HG02885 (cell line): ENCODE measurements at regions not wholly inside any gene's neighbourhood (a gene's known extent, or its start where the extent isn't known, plus 50 kb on each side); places are given as distances from the start of the nearest gene placed in this dataset.

Experiments used
- ATAC-seq: cut with Tn5 transposase; IDR thresholded peaks from one replicate; pipeline ENCODE4 v1.9.1; 2021; ENCODE audit warnings: mild to moderate bottlenecking; ENCODE audit not compliant: unreplicated experiment, poor library complexity

DNA sequence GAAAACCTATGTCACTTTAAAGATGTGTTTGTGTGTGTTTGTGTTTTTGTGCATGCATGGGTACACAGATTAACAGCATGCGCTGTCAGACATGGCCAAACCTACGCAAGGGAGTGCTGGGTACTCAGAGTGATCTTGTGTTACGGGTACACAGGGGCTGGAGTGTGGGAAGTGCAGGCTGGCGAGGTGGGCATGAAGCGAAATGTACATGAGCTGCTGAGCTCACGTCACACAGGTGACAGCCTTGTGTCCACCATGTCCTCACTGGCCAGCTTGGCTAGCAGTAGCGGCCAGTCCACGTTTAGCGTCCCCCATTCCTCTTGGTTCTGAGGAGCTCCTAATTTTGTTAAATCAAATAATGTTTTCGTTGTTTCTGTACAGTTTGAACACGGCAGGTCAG lies 979.7 kb upstream of the TMEM132C start:
- no peak for ATAC-seq

DNA sequence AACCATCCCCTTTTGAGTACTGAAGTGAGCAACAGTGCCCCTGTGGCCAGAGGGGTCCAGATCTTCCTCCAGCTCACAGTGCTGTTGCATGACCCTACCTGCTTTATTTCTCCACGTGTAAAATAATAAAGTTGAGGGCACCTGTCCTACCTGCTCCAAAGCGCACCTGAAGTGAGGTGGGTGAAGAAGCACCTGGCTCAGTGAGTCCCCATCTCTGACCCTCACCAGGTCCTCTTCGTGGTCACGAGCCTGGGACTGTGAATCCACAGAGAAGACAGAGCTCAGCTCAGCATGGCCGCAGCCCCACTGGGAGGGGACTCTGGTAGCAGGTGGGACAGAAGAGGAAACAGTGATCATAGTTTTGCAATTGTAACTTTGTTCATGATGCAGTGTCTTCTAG lies 976.7 kb upstream of the TMEM132C start:
- no peak for ATAC-seq

DNA sequence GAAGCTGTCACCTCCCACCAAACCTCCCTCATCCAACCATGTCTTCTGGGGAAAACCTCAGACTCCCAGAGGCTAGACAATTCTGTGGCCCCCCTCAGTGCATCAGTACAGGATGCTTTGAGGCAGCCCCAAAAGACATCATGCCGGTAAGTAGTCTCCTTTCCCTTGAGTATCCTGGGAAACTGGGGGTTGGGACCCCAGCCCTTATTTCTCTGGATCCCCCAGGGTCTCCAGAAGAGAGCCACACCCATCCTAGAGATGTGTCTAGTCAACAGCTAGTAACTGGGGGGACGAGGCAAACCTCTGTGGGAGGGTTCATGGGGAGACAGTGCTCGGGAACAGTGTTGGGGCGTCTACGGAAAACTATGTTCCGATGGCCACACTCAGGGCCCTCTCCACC lies 974.2 kb upstream of the TMEM132C start:
- no peak for ATAC-seq

DNA sequence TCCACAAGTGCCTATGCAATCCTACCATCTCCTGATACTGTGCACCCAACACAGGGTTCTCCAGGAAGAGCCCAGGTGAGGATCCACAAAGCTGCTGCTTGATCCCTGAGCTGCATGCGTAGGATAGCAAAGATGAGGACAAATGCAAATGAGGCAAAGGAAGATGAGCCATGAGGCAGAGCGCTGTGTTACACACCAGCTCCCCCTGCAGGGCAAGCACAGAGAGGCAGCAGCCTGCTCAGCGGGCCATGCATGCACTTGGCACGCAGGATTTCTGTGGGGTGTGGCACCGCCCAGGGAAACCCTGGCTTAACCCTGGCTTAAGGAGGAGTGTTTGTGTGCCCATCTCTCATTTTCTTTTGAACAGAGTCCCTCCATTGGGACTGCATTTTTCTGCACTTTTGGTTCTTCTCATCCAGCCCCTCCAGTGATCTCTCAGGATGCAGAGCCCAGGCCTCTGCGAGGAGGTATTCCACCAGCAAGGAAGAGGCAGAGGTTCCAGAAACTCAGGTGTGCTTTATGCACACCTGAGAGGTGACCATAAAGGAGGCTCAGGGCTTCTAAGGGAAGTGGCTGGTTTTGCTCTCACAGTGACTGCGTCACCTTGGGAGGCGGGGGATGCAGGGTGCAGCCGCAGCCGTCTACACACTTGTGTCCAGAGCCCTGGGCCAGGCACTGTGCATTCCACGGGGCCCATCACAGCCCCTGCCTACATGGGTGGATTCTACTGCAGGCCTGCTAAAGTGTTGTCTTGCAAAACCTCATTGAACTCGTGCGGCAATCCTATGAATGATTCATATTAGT lies 973.3 kb upstream of the TMEM132C start:
- peak; percentile 42 for ATAC-seq

DNA sequence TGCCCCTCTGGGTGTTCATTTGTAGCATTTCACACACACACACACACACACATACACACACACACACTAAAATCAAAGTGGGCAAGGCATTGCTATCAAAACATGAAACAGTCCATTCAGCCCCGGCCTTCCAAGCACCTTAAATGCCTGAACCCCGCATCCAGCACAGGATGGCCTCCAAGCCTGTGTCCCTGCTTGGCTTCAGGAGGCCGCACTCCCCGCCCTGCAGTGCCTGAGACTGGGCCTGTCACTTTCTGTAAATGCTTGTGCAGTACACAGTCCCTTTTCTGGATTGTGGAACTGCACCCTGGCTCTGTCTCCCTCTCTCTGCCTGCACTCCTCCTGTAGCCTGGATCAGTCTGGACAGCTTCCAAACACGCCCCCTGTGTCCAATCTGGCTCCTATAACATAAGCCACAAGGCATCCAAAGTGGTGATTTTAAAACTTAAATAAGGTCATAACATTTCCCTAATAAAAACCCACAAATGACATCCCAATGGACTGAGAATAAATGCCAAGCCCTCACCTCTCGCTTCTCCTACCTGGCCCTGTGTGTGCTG lies 972.2 kb upstream of the TMEM132C start:
- no peak for ATAC-seq

DNA sequence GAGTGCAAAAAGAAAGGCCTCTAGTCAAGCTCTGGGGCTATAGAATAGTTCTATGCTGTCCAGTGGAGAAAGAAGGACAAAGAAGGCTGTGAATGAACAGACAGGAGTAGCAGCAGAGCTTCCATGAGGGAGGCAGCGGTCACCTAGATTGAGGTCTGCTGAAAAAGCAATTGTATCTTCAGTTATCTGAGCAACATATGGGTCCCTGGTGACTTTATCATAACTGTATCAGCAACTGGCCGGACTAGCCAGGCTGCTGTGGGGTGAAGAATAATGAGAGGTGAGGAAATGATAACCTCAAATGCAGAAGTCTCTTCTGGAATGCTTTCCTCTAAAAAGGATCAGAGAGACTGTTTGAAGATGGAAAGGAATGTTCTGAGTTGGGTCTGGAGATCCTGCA lies 971.3 kb upstream of the TMEM132C start:
- no peak for ATAC-seq

DNA sequence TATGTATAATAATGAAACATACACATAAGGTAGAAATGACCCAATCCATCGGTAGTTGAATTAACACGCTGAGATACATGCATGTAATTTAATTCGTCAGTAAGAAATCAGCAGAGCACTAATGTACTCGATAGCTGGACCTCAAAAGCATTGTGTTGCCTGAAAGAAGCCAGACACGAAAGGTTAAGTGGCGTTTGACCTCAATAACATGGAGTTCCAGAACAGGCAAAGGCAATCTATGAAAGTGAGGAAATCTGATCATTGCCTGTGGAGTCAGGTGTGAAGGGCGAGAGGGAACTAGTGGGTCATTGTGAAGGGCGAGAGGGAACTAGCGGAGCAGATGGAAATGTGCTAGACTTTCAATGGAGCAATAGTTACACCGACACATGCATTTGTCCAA lies 970.4 kb upstream of the TMEM132C start:
- no peak for ATAC-seq

DNA sequence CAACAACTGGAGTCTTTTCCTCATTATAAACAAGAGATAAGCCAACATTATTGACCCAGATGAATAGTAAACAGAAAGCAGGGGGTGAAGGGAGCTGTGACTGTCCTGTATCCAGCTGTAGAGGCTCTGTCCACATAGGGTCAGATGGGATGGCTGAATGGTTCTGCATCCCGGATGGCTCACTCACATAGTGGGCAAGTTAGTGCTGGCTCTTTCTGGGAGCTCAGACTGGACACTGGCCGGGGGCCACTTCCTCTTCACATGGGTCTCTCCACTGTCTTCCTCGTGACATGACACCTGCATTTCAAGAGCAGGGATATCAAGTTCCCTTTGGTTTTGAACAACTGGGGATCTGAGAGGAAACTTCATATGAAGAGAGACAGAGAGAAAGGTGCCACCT lies 969.6 kb upstream of the TMEM132C start:
- no peak for ATAC-seq

DNA sequence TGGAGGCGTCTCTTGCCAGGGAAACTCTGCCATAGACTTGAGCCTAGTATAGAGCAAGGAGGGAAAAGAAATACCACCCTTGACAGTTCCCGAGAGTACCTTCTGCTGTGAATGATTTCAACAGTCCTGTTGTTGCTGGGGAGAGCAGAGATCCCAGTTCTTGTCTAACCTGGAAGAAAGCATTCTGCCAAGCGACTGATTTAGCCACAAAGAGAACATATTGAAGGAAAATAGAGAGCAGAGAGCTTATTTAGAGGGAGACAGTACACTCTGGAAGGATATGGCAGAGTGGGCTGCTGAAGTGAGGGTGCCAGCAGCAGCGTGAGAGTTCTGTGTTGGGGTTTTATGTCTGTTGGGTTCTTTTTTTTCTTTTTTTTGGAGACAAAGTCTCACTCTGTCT lies 966.9 kb upstream of the TMEM132C start:
- ATAC-seq: no peak

DNA sequence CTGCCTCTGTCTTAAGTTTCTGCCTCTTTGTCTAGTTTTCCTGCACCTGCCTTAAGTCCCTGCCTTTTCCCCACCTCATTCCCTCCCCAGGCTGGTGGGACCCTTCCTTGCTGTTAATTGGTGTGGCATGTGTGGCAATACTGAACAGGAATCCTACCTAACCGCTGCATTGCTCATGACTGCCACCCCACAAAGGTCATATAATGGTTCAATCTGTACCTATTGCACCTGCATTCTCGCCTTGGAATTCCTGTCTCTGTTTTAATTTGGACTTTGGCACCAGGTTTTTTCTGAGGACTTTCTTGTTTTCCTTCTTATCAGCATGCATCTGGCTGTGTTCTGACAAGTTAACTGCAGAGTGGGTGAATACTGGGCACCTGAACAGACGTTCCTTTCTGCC lies 966.2 kb upstream of the TMEM132C start:
- ATAC-seq: no peak

DNA sequence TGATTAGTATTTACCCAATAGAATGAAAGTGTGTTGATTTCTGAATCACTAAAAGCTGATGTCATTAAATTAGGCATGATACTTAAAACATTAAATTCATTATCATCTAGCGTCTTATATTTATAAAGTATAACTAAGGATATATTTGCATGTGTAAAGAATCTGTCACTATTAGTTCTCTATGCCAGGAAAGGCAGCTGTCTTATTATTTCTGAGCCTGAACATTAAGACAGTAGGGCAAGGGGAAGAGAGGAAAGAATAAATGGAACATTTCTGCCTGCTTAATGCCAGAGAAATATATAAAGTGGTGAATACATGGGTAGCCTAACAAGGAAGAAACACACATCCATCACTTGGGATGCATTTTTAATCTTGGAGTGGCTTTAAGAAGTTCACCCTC lies 965.1 kb upstream of the TMEM132C start:
- no peak for ATAC-seq

DNA sequence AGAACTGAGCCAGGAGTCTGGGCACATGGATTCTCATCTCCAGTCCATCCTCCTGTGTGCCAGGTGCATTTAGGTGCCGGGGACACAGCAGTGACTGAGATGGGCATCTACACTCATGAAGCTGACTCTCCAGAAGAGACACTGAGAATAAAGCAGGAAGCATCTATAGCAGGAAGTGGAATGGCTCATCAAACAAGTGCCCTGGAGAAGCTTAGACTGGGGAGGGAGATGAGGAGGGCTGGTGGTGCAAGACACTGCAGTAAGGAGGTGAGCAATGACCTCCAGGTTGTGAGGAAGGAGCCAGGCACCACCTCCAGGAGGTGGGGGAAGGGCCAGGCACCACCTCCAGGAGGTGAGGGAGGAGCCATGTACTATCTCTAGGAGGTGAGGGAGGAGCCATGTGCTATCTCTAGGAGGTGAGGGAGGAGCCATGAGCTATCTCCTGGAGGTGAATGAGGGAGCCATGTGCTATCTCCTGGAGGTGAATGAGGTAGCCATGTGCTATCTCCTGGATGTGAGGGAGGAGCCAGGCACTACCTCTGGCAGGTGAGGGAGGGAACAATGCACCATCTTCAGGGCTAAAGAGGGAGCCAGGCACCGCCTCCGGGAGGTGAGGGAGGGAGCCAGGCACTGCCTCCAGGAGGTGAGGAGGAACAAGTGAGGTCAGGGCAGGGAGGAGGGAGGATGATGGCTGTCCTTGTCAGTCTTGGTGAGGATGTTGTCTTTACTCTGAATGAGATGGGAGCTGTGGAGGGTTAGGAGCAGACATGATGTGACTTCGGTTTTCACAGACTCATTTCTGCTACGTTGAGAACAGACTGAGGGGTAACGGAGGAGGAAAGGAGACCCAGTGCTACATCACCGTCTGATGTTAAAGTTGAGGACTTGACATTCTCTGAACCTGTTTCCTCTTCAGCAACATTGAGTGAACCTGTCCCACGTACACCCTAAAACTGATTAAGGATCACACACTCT lies 961.9 kb upstream of the TMEM132C start:
- no peak for ATAC-seq

DNA sequence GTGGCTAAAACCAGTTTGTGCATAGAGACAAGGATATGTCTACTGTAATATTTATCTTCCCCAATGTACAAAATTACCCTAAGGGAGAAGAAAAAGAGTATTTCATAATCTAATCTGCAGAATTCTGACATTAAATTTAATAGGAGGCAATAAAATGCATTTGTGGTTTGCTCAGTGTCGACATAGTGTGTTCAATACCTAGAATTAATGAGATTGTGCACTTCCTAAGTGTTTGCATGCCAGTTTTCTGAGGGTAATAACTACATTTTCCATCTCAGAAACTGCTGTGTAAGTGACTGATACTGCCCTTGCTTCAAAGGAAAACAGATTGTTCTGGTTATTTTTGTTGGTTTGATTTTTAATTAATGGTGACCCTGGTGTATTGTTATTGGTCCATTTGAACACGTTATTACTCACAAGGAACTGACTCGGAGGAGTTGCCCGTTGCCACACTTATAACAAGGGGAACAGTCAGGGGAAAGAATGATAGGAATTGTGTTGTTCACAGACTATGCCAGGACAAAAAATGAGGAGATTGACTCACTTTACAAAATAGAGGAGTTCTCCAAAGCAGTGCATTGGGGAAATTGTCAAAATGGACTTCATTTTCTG lies 960.3 kb upstream of the TMEM132C start:
- no peak for ATAC-seq

DNA sequence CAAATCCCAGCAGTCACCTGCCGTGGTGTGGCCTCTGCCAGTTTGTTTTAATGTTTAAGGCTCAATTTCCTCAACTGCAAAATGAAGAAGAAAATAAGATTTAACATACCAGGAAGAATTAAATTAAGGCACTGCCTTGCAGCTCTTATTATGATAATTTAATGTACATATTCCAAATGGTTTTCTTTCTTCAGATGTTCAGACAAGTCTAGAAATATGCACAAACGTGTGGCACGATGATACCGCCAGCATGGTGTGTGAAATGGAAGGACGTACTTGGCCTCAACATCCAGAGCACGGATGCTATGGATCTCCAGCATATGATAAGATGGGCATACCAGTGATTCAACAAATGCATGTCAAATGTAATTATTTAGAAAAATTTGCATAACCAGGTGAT lies 959.4 kb upstream of the TMEM132C start:
- ATAC-seq: no peak

DNA sequence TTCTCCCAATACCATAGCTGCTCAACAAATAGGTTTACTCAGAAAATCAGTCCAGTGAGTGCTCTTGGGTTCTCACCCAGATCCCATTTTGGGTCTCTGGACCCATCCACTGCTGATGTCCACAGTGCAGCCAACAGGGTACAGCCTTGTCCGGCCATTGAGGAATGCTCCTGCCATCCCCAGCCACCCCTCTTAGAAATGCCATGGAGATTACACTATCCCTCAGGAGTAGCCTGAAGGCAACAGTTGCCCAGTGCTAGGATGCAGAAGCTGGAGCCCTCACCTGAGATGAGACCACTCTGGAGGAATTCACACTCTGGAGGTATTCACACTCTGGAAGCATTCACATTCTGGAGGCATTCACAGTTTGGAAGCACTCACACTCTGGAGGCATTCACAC lies 958.8 kb upstream of the TMEM132C start:
- ATAC-seq: no peak

DNA sequence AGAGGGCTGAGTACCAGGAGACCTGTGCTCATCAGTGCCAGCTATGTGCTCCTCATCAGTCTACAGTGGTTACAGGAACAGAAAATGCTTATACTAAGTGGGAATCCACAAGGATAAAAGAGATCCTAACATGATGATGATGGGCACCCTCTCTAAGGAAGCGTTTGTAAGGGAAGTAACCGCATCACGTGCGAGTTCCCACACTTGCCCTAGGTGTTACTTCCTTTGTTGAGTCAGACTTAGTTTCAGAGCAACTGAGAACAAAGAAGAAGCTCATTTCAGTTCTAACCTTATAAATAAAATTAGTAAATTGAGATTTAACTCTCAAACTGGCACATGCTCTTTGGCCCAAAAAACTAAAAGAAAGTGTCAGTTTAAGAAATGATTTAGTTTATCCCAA lies 956.4 kb upstream of the TMEM132C start:
- ATAC-seq: no peak

DNA sequence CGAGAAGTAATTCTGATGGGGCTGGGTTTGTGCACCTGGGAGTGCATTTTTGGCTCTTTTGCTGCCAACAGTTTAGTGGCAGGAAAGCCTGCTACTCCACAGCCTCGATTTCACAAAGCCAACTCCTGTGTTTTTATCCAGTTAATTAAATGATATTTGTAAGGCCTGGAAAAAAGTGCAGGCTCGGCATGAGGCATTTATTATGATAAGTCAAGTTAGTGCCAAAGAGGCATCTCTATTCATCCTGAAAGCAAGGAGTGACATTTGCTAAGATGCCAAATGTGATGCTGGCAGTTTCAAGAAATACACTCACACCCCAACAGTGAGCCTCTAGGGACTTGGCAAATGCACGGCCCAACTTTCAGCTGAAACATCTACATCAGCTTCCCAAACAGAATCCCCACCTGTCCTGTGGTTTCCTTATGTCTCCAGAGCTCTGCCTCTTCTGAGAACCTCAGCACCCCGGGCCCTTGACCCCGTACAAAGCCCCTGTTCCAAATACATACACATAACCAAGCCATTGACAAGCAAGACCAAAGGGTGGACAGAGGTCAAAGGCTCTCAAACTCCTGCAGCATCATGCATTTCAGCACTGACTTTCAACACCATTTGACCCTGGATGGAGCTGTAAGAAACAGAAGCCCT lies 955.1 kb upstream of the TMEM132C start:
- no peak for ATAC-seq

DNA sequence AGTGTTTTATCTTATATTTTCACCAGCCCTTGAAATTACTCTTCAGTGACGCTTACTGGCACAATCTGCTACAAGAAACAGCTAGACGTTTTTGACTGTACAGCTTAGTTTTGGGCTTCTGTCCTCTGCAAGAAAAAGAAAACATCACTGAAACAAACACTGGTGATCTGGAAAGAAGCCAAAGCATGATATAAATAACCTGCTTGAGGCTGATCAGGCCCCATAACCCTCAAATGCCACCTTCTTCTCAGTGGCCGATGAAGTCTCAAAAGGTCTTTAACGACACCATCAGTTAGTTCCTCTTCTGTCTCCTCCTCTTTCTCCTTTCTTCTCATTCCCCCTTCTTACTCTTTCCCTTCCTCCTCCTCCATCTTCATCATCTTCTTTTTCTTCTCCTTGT lies 942.3 kb upstream of the TMEM132C start:
- ATAC-seq: no peak

DNA sequence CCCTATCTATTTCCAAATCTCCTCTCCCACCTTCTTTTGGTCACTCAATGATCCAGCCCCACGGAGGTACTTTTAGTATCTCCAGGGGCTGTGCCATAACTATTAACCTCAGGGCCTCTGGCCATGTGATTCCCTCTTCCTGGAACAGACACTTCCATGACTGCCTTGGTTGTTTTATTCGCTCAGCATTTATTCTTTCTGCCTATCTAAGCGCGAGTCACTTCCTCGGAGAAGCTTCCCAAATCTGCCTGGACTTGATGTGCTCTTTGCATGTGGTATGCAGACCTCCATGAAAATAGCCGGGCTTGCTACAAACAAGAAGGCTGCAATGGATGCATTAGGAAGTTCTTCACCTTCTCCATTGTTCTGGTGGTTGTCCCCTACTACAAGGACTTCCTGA lies 939.0 kb upstream of the TMEM132C start:
- no peak for ATAC-seq

DNA sequence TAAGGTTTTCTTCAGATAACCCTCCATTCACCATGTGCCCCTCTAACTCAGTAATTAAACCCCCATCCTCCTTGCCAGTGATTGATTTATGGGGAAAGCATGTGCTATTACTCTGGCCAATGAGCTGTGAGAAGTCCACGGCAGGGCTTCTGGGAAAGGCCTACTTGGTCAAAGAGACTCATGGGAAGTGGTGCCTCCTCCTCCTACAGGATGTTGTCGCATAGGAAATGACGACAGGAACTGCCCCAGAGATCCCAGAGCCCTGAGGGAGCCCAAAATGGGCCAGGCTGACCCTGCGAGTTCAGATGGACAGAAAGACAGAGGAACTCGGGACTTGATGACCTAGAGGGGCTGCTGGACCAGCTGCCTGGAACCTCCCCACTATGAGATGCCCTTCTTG lies 938.1 kb upstream of the TMEM132C start:
- no peak for ATAC-seq
